EL (cell line): ENCODE measurements at regions not wholly inside any gene's neighbourhood (a gene's known extent, or its start where the extent isn't known, plus 50 kb on each side); places are given as distances from the start of the nearest gene placed in this dataset.

Experiments used
- DNase-seq: peaks from one replicate; pipeline ENCODE4 v3.0.0-alpha.2; 2016

GRCh38 chr11:70501933-70502540 is 103.7 kb downstream of the CTTN start:
- DNase-seq, result no peak

- no peak for DNase-seq
These were observed 104.5 kb downstream of the CTTN start for GRCh38 chr11:70502677-70503467.

DNA sequence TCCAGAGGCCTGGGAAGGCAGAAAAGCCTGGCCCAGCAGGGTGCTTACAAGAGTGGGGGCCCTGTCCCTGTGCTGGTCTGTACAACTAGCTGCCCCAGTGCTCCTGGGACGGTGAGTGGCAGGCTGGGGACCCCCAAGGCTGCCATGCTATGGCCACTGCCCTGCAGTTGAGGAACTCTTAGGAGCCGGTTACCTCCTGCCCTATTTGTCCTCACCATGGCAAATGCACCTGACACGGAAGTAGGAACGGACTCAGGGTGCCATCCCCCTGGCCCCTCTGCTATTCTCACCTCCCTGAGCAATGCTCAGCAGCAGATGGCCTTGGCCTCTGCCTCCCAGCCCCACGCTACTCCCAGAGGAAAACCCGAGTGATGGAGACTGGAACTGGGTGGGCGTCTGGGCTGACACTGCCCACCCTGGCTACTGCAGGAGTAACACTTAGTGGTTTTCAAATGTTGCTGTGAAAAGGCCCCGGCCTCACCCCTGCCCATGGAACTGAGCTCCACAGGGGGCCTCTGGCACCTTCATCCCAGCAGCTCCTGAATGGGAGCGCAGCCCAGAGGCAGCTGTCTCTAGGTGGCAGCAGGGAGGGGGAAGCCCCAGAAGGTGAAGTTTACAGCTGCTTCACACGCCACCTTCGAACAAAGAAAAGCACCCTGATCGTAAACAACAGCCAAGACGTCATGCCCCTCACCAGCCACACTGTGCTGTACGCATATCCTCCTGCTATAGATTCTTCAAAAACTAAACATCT is 105.3 kb downstream of the CTTN start:
- DNase-seq, result no peak

- no peak for DNase-seq
These were observed 106.1 kb downstream of the CTTN start for GRCh38 chr11:70504246-70505020.

DNA sequence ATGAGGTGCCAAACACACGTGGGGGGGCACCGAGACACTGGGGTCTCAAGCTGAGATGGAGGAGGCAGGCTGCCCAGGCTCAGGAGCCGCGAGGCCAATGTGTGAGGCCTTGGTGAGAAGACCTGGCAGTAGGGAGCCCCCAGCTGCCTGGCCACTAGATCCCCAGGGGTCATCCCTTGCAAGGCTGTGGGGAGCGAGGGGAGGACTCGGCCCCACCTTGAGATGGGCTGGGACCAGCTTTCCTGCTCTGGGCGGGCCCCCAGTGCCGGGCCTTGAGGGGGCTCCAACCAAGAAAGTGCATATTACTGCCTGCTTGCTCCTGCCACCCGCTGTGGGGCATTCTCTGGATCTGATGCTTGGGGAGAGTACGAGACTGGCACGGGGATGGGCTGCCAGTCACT is 107.0 kb downstream of the CTTN start:
- DNase-seq, result no peak

GRCh38 chr11:70505761-70506657 is 107.7 kb downstream of the CTTN start:
- DNase-seq, result no peak

- DNase-seq, result no peak
These were observed 108.3 kb downstream of the CTTN start for GRCh38 chr11:70506658-70506970.

GRCh38 chr11:70506986-70507385 is 108.7 kb downstream of the CTTN start:
- no peak for DNase-seq

DNA sequence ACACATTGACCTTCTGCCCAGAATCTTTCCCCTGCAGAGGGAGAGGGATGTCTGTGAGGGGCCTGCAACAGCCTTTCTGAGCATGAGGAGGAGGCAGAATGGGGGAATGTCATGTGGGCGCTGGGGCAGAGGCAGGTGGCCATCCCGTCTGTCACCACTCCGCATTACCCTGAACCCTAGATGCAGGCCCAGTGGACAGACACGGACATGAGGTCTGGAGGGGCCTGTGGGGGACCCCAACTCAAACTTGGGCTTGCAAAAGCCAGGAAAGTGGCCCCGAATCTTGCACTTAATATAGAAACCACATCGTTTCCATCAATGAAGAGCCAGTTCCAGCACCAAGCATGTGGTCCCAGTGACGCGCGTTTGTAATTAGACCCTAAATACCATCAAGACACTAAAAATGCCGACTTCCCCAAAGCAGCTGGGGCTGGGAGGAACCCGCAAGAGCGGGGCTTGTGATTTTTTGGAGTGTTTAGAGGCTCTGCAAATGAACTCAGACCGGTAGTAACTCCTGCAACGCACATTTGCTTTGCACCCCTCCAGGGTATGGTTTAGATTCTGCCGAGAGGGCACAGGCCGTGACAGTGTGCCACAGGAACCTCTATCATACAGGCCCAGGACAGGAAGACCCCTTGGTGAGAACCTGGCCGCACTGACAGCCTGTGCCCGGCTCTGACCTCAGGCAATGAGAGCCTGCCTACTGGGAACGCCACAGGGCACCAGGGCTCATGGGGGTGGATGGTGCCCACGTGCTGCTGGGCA is 109.3 kb downstream of the CTTN start:
- DNase-seq, result no peak

- no peak for DNase-seq
These were observed 109.8 kb downstream of the CTTN start for GRCh38 chr11:70508231-70508480.

DNA sequence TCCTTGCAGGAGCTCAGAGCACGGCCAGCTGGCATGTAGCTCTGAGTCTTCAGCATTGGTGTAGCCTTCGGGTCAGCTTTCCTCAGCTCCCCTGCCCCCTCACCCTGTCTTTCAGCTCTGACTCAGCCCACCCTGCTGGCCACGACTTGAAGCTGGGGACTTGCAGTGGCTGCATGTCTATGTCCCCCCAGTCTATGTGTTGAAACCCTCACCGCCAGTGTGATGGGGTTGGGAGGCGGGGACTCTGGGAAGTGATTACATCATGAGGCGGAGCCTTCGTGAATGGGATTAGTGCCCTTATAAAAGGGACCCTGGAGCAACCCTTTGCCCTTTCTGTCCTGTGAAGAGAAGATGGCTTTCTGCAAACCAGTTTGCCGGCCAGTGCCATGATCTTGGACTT is 111.1 kb downstream of the CTTN start:
- no peak for DNase-seq

DNA sequence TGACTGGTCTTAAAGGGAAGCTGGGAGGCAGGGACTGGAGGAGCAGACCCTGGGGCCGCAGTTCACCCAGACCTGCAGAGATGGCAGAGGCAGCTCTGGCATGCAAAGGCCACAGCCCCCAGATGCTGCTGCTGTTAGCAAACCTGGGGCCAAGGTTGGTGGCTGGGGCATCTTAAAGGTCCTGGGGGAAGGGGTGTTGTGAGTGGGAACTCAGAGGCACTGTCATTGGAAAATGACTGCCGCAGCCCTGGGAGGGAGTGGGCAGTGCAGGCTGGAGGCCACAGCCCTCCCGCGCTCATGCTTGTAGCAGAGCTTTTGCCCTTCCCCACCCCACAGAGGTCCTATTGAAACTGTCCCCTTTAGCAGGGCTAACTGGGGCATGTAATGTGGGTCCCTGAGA is 111.8 kb downstream of the CTTN start:
- DNase-seq, result no peak

- DNase-seq, result no peak
These were observed 112.2 kb downstream of the CTTN start for GRCh38 chr11:70510571-70510970.

GRCh38 chr11:70511345-70511744 is 113.0 kb downstream of the CTTN start:
- DNase-seq, result no peak

DNA sequence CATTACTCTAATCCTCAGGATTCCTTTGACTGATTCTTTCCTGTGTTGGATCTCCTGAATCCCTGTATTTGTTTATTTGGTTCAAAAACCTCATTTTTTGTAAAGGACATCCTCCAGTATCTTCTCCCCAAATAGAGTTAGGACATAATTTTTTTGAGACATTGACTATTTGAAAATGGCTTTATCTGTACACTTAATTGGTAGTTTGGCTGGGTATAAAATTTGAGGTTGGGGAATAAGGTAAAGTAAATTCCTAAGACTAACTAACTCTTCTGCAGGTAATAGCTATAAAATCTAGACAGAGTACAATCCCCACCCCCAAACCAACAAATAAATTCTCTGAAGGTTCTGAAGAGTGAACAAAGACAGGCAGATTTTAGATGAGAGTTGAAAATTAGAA is 114.4 kb downstream of the CTTN start:
- no peak for DNase-seq

- DNase-seq, result no peak
These were observed 118.9 kb downstream of the CTTN start for GRCh38 chr11:70517203-70517602.

DNA sequence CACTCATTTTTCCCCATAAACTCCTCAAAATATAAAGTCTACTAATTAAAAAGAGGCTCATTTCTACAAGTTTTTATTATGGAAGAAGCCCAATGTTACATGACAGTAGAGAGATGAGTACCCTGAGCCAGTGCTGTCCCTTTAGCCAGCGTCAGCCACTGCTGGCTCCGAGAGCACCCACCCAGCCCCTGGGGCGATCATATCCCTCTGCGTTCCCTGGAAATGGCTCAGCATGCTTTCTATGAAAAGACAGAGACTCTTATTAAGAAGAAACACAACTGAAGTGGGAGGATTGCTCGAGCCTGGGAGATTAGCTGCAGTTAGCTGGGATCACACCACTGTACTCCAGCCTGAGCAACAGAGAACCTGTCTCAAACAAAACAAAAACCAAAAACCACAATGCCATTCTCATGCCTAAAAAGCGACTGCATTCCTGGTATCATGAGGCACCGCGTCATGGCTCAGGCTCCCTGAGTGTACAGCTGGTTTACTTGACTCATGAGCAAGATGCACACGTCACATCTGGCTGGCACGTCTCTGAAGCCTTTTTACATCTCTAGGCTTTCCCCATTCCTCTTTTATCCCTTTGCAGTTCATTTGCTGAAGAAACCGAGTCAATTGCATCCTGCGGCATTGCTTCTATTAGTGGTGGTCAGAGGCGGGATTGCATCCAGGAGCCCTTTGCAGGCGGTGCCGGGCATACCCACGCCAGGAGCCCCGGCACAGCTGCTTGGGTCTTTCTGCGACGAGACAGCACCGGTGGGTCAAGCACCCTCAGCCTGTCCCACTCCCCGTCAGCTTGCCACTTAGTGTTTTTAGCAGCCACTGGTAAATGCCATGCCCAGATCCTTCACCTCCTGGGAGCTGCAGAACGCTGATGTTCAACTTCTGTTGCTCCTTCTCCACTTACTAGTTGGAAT is 119.9 kb downstream of the CTTN start:
- peak; percentile 69 for DNase-seq

DNA sequence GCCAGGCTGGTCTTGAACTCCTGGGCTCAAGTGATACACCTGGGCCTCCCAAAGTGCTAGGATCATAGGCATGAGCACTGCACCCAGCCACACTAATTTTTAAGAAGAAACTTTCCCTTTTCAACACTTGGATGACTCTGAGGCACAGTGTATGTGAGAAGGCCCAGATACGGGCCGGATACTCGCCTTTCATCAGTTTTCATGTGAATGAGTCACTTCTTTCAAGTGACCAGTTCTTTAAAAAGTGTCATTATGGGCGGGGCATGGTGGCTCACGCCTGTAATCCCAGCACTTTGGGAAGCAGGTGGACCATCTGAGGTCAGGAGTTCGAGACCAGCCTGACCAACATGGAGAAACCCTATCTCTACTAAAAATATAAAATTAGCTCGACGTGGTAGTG is 120.8 kb downstream of the CTTN start:
- DNase-seq, result no peak

DNA sequence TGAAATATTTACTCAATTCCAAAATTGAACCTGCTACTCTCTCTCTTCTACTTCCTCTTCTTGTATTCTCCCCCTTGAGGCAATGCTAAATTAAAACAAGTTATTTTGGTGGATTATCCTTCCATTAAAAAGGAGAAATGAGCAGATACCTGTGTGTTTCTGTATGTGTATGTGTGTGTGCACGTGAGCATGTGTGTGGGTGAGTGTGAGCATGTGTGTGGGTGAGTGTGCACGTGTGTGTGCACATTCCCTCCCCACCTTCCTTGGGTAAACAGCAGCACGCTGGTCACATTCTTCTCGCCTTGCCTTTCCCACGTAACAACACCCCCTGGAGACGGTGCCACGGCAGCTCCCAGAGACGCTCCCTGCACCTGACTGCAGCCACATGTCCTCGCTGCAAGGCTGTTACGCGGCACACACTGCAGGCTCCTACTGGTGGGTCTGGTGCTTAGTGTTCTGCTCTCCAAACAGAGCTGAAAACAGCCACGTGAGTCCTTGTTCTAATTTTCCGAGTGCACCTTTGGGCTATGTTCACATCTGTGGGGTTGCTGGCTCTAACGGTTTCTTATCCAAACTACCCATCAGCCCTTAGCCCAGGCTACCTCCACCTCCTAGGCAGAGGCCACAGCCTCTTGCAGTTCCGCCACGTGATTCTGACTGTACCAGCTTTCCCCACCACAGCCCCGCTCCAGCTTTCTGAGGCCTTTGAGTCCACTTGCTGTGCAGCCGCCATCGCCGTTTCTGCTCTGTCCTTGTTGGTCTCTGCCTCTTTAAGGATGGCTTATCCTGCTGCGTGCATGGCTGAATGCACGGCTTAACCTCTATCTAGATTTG is 123.4 kb downstream of the CTTN start:
- no peak for DNase-seq

DNA sequence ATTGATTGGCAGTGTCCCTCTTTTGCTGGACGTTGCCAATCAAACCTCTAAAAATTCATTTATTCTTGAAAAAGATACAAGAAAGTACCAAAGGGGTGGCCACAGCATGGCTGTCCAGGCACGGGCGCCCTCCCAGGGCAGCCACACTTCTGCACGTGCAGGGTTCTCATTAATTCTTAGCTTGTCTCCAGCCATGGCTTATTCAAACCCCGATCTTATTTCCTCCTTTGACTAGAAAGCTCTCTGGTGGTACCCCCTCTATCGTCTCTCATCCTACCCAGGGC is 123.9 kb downstream of the CTTN start:
- DNase-seq, result no peak
